DMS153 treated with DMSO at 0.1 percent for 48 hours (cell line): ENCODE measurements at regions not wholly inside any gene's neighbourhood (a gene's known extent, or its start where the extent isn't known, plus 50 kb on each side); places are given as distances from the start of the nearest gene placed in this dataset.

Source experiments
- DNase-seq: peaks from one replicate; lab custom pipeline; 2025; ENCODE audit not compliant: unreplicated experiment; lab: John Stamatoyannopoulos, UW

DNA sequence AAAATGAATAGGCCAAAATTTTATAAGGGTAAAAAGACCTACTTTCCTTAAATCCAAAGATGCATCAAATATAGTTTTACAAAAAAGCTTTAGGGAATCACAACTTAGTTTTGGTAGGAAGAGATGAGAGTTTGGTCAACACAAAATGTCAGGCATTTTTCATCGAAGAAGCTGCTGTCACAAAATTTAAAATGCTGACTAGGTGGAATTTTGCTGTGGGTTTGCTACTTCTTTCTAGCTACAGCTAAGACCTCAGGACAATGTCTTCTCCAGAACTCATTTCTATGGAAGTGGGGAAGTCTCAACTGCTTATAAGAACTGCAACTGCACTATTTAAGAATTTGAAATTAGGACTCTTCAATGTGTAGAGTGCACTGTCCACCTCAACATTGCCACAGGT is 351.1 kb downstream of the HAO1 start:
- no peak for DNase-seq

- no peak for DNase-seq
Observed at GRCh38 chr20:7596541-7596940, 343.7 kb downstream of the HAO1 start.

DNA sequence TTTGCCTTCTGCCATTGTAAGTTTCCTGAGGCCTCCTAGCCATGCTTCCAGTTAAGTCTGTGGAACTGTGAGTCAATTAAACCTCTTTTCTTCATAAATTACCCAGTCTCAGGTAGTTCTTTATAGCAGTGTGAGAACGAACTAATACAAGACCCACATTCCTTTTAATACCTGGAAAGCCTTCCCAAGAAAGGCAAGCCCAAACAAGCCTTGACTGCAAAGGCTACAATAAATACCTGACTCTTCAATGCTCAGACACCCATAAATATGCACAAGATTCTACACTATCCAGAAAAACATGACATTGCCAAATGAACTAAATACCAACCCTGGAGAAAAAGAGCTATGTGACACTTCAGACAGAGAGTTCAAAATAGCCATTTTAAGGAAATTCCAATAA is 338.8 kb downstream of the HAO1 start:
- no peak for DNase-seq

DNA sequence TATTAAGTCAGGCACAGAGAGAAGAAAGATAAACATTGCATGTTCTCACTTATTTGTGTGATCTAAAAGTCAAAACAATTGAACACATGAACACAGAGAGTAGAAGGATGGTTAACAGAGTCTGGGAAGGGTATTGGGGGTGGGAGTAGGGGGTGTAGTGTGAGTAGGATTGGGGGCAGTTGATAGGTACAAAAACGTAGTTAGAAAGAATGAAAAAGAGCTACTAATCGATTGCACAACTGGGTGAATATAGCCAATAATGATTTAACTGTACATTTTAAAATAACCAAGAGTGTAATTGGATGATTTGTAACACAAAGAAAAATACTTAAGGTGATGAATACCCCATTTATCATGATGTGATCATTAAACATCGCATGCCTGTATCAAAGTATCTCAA is 333.3 kb downstream of the HAO1 start:
- DNase-seq = no peak

- DNase-seq = no peak
Observed at GRCh38 chr20:7608250-7608649, 332.0 kb downstream of the HAO1 start.

DNA sequence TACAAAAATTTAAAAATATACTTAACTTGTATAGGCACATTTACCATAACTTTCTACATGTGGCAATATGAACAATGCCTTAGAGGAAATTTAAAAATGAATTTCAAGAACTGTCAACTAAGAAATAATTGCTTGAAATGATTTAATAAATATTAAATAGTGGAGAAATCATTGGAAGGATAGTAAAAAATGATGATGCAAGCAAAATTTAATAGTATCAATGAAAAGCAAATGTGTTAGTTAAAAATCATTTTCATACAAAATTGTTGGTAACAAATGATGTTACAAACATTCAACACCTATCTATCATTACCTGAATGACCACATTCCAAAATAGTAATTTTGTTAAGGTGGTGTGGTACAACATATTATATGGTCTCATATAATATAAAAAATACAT is 331.0 kb downstream of the HAO1 start:
- no peak for DNase-seq

- no peak for DNase-seq
Observed at GRCh38 chr20:7610681-7611080, 329.6 kb downstream of the HAO1 start.

DNA sequence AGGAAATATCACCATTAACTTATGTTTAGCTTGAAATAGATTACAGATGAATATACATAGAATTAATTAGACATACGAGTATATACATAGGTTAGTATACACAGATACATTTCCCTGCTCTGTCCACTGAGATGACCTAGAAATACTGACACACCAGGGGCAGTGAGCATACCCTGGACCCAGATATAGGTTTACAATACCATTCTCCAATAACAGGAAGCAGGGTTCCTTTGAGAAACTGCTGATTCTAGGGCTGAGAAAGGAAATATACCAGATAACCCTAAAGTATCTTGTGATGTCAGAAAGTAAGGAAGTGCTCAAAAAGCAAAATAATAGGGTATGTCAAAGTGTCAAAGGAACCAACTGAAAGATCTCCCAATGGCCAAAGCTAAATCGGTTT is 322.5 kb downstream of the HAO1 start:
- DNase-seq = no peak

GRCh38 chr20:7622399-7622961 is 317.8 kb downstream of the HAO1 start:
- DNase-seq = no peak

GRCh38 chr20:7624886-7625285 is 315.4 kb downstream of the HAO1 start:
- no peak for DNase-seq

DNA sequence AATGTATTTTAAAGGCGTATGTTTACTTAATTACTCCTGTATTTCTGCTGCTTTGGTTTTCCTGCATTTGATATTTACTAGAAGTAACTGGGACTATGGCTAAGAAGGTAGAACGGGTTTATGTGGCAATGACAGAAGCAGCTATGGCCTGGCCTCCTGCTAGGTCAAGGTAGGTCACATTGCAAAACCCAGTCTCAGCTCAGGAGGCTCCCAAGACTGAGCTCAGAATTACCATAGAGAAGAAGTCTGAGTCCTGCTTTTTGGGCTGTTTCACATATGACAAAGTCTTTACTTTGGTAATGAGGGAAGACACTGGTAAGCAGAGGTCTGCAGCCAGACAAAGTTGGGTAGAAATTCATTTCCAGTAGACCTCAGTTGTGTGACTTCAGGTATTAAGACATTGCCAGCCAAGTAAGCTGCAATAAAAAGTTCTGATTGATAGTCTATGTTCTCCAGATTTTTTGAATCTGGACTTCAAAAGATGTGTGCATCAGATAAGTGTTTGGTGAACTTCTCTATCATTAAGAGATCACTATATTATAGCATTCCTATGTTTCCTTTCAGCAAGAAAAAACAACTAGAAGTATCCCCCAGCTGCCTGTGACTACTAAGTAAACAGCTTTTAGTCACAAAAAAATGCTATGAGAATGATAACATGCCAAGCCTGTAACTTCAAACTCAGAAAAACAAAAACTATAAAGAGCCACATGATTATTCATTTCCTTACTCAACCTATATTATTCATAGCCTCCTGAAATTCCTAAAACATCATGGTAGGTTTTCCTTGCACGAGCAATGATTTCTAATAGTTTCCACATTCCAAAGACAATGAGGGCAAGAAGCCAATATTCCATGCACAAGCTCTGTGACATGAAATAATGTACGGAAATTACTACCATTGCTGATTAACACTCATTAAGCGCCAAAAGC is 312.3 kb downstream of the HAO1 start:
- no peak for DNase-seq

- no peak for DNase-seq
Observed at GRCh38 chr20:7629880-7630279, 310.4 kb downstream of the HAO1 start.

DNA sequence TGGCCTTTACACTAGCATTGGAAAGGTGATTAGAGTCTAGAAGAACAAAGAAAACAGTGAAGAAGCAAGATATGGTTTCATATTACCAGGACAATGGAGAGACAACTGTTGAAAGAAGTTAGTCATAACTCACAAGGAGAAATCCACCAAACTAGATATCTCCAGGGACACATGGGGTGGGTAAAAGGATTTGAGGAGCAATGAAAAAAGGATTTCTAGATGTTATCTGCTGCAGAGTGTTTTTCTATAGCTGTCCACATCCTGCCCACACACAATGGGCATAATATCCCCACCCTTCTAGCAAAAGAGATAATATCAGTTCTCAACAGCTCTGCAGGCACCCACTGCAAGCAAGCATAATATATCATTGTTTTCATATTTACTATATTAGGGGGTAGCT is 303.1 kb downstream of the HAO1 start:
- DNase-seq = peak; percentile 15

DNA sequence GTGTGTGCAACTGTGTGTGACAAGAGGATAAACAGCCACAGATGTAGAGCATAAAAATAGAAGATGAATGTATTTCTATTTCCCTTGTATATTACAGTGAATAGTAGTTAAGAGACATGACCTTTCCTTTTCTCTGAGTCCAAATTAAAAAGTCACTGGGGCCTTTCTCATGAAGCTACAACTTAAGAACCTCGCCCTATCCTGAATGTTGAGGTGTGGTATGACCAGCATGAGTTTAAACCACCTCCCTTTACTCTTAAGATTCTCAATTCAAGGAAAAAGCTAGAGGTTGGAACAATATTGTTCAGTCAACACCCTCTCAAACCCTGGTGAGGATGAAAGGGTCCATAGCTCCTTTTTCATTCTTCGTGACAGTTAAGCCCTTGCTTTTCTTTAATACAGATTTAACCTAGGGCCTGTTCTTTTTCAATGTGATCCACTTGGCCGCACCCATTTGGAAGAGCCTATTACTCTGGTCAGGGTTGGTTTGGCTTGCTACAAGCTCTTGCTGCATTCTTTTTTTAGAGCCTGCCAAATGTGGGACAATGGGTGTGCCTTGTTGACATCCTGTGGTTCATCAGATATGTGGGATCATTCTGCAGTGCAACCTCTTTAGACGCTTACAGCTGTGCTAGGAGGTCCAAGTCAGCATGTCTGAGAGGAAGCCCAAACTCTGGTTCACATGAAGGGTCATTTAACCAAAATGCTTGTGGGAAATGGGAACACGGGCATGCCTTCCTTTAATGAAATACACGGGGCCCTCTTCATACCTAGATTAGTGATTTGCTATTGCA is 290.0 kb downstream of the HAO1 start:
- no peak for DNase-seq

- DNase-seq = no peak
Observed at GRCh38 chr20:7654231-7654630, 286.0 kb downstream of the HAO1 start.

DNA sequence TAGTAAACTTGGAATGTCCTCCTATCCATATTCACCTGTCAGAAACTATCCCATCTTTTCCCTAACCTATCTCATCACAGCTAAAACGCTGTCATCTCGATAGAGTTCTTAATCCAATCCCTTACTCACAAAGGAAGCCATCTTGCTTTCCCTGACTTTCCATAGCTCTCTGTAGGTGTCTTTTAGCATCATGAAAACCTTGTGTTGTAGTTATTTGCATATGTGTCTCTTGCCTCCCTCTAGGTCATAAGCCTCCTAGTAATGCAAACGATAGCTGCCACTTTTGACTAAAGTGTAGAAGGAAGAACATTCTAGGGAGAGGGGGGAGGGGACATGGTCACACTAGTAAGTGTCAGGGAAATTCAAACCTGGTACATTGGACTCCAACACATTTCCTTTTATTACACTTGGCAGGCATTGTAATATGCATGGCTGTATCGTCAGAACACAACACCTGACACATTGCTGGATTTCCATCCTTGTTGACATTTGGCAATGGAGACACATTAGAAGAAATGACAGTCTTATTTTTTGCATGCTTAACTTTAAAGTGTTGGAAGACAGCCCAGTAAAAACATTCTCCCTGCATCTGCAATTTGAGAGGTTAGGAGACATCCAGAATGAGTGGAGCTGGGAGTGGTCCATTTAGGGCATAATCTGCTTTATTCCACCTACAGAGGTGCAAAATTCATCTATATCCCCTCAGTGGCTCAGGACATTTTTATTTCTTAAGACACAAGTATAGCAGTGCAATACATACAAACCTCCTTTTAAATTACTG is 283.4 kb downstream of the HAO1 start:
- no peak for DNase-seq

GRCh38 chr20:7657569-7657968 is 282.7 kb downstream of the HAO1 start:
- DNase-seq = no peak

GRCh38 chr20:7660165-7660564 is 280.1 kb downstream of the HAO1 start:
- no peak for DNase-seq

GRCh38 chr20:7665376-7665775 is 274.9 kb downstream of the HAO1 start:
- no peak for DNase-seq

DNA sequence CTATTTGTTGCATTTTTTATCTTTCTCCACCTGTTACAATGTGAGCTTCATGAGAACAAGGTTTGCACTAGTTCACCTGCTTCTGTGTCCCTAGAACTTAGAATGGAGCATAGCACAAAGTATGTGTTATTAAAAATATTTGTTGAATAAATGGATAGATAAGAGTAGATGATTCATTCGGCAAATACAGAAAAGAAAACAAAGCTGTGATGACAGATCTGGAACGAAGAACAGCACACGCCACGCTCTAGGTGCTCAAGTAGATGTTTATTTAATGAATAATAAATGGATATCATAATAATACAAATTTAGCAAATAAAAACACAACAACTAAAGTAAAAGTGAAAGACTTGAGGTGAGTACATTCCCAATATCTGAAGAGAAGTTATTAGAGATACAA is 273.1 kb downstream of the HAO1 start:
- no peak for DNase-seq

DNA sequence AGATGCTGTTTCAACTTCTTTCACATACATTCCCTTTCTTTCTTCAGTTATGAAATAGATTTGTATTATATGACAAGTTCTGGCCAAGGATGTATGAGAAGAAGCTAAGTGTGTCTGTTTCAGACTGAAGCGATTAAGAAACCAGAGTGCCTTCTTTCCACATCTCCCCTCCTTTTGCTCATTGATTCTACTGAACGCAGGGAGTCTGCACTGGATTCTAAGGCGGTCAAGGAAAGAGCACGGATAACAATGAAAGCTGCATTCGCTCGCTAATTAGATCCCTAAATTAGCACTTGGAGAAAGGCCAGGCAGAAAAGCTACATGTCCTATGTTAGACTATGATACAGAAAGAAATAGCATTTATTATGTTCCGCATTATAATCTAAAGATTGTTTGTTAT is 267.7 kb downstream of the HAO1 start:
- DNase-seq = no peak
